Anterior cingulate cortex (tissue), 58 donors: ENCODE measurements at regions not wholly inside any gene's neighbourhood (a gene's known extent, or its start where the extent isn't known, plus 50 kb on each side); places are given as distances from the start of the nearest gene placed in this dataset.

Experiments
- DNase-seq, 58 donors: peaks; one replicate each; lab custom pipeline; 2025; lab: John Stamatoyannopoulos, UW

DNA sequence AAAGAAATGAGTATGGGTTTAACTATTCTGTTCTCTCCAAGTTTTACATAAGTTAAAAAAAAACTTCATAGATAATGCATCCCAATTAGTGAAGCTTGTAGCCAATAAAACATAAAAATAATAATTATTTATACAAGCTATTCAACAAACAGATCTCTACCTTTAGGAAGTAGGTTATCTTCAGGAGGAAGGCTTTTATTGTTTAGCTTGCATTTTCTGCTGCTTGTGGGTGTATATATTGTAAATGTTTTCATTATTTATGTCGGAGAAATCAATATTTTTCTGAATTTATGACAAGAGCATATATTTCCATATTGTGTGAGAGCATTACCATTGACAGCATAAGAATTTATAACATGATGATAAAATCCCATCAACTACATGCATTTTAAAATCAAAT, 208.3 kb downstream of the TRAM1L1 start:
- no peak for DNase-seq

DNA sequence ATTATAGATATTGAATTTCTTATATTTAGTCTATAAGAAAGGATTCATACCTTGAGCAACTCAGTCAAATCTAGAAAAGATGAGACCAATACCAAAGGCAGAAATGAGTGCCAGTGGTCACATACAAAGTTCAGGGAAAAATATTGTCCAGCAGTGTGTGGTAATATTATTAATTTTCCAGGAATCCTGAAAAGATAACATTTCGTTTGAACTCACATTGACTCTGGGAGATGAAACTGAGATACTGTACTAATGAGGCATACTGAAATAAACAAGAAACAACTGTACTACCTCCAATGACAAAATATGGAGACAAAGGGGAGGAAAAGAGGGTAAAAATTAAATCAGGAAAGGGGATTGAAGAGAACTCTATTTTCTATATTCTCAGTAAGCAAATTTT, 212.4 kb downstream of the TRAM1L1 start:
- no peak for DNase-seq

DNA sequence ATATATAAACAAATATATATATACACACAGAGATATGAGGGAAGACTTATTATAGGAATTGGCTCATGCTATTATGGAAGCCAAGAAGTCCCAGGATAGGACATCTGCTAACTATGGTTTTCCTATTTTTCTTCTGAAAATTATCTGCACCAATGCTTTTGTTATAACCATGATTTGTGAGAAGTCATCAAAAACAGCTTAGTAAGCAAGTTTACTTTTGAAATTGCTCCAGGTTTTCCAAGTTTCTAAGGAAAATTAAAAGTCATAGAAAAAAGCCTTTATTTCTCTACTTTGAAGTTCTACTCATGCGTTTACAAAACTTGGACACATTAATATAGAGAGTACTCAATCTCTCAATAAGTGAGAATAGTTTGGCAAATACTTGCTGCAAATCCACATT, 213.1 kb downstream of the TRAM1L1 start:
- DNase-seq = no peak

DNA sequence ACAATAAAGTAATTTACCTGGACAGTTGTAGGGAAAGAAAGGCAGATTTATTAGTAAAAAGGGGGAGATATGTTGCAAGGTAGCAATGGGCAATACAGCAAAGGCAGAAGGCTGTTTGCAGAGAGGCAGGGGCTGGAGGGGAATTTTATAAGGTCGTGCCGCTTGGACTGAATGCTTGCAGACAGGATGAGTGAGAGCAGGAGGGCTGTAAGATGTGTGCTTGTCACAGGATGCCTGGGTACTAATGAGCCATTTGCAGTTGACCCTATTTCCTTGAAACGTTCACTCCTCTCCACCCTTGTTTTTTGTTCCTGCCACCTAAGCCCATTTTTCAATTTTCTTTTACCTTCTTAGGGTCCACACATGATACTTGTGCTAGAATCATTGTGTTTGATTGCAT, 214.7 kb downstream of the TRAM1L1 start:
- DNase-seq = no peak

DNA sequence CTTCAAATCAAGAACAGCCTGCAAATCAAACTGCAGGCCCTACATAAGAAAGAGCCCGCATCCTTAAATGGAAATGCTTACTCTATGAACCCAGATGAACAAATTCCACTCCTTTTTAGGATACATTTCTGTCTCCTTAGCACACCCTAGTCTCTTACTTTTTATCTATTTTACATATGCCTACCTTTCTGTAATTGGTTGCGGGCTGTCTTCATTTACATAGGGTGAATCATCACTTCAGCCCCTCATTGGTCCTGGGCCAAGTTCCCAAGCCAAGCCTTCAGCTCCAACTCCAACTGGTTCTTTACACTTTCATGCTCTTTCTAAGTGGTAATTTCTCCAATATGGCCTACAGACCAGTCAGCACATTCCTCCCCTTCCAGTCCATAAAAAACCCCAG, 219.3 kb downstream of the TRAM1L1 start:
- no peak for DNase-seq

DNA sequence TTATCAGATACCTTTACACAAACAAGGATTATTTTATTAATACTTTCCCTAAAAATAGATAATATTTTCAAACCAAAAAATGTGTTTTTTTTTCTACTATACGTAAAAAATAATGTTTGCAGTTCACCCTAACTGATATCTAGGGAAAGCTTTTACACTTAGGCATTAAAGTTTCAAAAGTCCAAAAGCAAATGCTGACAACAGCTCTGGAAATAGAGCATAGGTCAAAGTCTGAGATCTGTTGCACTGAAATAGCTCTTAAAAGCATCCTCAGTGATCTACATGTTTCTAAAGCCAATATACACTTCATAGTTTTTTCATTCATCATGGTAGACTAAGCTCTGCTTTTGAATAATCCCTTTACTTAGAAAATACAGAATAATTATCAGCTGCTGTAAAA, 222.8 kb downstream of the TRAM1L1 start:
- no peak for DNase-seq

DNA sequence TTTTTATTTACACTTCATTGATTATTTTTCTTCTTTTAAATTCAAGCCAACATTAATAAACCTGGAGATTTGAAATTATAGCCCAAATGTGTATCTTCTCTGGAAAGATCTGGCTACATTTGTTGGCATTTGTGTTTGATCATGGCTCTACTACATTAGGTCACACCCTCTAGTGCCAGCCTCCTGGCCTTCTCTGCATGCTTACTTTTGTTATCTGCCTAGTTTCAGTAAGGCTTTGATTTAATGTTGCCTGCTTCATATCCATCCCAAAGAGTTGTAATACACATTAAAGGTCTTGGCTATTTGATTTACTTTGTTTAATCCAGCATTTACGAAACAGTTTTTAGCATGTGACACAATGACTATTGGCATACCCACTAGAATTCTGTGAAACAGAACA, 224.5 kb downstream of the TRAM1L1 start:
- DNase-seq = no peak

DNA sequence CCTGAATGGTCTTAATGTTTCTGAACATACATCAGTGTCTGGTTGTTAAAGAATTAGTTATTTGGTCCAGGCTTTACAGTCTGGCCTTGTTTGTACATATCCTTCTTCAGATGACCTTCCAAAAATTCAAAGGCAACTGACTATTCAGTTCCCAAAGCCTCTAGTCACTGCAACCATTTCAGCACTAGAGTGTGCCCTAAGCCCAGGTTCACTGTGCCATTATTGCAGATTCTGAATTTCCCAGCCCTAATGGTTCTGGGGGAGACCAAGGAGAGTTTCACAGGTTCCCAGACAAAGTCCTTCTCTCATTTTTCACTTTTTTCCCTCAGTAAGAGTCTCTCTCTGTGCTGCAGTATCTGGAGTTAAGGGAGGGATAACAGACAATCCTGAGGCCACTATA, 235.8 kb downstream of the TRAM1L1 start:
- no peak for DNase-seq

DNA sequence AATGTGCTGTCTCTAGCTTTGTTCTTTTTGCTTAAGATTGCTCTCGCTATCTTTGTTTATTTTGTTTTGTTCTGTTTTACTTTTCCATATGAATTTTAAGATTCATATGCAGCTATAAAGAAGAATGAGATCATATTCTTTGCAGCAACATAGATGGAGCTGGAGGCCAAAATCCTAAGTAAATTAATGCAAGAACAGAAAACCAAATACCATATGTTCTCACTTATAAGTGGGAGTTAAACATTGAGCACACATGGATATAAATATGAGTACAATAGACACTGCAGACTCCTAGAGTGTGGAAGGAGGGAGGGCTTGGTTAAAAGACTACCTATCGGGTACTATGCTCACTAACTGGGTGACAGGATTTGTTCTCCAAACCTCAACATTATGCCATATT, 237.8 kb downstream of the TRAM1L1 start:
- peak in 1 of 58 donors; percentile 6 for DNase-seq

DNA sequence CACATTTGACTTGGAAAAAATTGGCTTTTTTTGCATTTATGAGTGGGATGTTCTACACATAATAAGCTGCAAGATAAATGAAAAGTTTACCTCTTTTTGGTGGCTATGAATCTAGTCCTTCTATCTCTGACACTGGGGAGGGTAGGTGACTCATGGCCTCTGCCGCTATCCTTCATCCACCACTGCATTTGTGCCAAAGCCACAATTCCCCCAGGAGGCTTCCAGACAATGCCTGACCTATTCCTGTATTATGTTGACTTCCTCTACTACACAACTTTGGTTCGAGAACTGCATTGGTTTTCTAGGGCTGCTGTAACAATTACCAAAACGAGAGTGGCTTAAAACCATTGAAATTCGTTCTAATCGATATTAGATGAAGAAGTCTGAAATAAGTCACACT, 245.6 kb downstream of the TRAM1L1 start:
- DNase-seq = no peak

DNA sequence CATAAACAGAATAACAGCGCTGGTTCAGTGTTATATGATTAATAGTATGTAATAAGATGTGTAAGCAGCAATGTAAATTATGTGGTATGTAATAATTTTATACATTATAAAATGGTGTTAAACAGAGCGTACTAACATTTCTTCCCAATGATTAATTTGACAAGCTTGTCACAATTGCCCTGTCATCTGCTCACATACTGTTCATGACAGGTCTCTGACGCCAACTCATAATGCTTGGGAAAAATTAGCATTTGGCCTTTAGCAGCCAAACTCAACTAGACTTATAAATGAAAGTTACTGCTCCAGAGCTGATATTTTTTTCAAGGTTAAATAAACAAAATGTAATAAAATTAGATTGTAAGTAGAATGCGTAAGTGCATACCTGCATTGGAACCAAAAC, 246.8 kb downstream of the TRAM1L1 start:
- DNase-seq = no peak

DNA sequence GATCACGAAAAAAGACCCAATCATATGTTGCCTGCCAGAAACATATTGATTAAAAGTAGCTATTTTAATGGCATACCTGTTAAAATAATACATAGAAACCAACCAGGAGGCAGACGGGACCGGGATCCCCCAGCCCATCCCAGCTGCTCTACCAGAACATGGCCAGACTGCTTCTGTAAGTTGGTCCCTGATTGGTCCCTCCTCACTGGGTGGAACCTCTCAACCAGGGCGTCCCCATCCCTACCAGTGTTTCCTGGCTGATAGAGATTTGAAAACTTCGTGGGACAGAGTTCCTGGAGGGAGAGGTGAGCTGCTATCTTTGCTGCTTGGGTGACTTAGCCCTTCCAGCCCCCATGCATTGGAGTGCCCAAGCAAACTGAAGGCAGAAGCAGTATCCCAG, 256.2 kb downstream of the TRAM1L1 start:
- DNase-seq = no peak

DNA sequence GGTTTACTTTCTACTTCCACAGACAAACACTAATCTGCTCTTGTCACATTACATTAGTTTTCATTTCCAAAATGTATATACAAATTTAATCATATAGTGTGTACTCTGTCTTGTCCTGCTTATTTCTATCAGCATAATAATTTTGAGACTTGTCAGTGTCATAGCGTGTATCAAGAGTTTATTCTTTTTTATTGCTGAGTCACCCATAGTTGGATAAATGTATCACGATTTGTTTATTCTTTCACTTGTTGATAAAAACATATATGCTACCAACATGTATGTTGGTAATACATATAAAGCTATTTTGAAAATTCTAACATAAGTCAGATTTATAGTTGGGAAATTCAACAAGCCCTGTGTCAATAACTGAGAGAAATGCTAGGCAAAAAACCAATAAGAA, 261.2 kb downstream of the TRAM1L1 start:
- DNase-seq = no peak

DNA sequence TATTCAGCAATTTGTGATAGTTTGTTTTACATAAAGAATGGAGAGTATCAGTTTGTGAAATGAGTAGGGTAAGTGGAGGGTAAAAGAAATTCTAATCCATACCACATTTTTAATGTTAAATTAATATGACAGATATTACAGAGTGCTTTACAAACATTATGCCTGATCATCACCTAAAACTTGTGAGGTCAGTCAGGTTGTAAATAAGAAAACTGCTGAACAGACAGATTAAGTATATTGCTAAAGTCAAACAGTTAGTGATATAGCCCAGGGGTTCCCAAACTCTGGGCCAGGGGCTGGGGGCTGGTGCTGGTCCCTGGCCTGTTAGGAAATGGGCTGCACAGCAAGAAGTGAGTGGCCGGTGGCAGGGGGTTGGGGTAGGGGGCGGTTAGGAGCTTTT, 273.6 kb downstream of the TRAM1L1 start:
- no peak for DNase-seq

DNA sequence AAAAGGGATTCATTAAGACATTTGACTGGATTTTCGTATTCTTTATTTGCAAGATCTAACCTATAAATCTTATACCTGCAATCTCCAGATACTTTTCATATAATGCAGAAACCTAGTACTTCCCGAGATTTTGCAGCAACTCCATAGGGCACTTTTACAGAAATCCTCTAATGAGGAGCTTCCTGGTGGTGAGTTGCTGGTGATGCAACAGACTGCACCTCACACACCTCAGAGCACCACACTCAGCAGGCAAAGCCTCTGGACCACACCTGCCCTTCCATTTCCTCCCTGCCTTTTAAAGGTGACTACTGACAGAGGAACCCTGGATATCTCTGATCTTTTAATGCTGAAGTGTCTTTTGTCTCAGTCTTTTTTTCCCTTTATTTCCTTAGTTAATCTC, 289.4 kb downstream of the TRAM1L1 start:
- no peak for DNase-seq

DNA sequence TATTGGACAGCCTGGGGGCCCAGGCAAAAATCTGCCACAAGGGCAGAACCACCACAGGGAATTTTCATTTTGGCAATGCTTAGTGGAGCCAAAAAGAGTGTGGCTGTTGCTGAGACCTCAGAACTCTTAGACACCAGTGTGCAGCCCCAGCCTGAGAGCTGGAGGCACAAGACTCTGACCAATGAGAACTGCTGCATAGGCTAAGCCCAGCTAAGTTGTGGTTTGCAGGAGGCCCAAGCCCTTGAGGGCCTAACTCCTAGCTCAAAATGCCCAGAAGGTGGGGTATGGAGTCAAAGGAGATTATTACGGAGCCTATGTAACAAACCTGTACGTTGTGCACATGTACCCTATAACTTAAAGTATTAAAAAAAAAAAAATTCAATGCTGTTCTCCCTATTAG, 296.7 kb downstream of the TRAM1L1 start:
- DNase-seq = no peak

DNA sequence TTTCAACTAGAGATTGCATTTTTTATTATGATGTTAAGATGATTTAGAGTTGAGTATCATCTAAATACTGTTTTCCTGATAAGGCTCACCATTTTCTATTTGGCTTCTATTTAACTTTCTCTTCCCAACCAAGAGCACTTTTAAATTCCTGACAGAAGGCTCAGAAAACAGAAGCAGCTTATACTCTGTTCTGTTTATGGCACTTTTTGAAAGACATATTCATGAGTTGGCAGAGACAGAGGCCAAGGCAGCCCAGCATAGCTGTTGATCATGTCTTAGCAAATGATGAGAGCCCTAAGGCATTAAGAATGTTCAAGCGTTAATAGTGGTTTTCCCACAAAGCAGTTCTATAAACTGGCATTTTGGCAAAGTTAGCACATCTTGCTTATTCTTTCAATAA, 330.3 kb downstream of the TRAM1L1 start:
- DNase-seq = no peak

DNA sequence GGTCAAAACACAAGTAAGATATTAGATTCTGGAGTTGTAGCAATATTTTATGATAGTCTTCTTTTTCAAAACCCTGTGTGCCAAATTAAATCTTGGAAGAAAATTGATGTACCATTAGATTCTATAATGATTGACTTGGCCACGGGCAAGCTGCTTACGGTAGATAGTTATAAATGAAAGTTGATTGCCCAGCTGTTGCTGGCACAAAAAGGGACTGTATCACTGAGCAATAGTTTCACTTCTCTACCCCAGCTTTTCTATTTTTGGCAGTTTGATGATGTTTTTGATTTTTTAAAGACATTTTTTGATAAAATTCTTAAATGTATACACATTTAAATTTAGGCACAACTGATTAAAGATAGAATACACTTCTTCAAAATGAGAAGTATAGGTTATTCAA, 333.3 kb downstream of the TRAM1L1 start:
- no peak for DNase-seq

DNA sequence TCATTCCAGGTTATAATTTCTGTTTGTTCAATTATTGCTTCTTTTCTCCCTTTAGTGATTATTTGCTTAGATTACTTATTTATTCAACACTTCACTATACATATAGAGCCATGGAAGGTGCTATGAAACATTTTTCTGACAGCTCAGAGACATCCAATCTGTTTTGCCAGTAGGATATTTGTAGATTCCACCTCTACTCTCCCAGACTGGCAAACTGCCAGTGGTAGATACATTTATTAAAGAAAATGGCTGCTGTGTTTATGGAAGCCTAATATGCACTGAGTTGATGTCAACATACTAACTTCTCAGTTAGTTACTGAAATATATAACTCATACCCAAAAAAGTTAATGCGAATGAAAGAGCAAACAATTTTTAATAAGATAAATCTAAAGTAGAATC, 348.6 kb downstream of the TRAM1L1 start:
- no peak for DNase-seq

DNA sequence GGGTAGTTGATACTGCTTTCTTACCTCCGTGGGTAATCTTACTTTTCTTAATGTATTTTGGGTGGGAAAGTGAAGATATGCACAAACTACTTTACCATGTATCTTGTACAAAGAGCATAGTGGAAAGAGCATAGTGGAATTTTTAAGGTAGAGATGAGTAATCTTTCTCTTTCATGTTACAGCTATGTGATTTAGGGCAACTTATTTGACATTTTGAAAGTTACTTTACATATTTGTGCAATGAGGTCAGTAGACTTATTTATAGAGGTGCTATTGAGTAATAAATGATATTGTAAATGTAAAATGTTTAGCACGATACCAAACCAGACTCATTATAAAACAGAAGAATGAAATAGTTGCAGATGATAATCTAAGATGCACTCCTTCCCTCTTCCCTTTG, 351.2 kb downstream of the TRAM1L1 start:
- DNase-seq = no peak

DNA sequence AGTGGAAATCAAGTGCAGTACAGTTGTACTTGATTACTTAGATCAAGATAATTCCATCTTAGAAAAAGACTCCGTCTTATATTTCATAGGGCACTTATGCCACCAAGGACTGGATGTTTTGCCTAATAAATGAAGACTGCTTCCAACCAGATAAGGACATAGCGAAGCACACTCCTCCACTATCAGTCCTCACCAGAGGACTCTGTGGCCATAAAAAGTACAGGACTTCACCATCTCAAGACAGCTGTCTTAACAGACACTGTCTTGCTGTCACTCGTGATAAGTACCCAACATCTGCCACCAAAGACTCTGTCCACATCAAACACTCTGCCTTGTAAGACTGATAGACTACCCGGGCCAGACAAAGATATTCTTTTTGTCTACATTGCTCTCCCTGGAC, 352.0 kb downstream of the TRAM1L1 start:
- DNase-seq = no peak

DNA sequence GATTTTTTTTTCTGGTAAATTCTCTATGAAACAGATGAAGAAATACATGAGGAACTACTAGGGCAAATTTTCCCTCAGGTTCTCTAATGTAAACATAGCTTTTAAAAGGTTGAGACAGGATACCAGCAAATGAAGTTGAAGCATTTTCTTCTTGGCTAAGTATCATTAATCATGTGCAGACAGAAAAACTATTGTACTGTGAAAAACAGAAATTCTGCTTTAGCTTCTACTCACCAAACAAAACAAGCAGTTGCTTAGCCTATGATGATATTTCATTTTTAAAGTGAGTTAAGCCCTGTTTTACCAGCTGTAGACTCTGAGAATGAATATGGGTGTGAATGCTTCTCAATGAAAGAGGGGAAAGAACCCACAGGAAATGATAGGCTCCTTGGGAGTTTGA, 358.9 kb downstream of the TRAM1L1 start:
- no peak for DNase-seq

DNA sequence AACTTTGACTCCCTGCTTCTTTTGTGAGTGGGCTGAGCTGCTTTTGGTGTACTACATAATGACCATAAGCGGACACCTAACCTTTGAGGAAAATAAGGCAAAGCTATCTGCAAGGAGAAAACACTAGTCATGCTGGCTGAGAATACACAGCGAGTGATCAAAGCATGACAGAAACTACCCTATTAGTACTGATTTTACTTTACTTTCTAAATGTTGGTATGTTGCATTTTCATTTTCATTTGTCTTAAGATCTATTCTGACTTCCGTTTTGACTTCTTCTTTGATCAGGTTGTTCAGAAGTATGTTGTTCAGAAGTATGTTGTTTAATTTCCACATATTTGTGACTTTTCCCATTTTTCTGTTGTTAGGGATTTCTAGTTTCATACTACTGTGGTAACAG, 361.1 kb downstream of the TRAM1L1 start:
- no peak for DNase-seq

DNA sequence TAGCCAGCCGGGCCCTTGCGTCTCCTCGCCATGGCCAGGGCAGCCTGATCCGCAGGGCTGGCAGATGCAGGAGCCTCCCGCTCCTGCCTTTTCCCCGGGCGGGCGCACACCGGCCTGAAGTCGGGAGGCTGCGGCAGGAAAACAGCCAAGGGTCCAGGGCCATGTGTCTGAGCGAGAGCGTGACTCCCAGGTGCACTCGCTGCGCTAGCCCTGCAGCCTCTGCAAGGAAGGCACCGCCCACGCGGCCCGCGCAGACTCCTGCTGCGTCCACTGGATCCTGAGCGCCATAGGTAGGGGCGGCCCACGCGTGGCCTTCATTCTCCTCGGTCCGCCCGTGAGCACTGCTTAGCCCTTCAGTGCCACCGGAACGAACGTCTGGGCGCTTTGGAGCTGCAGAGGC, 379.9 kb downstream of the TRAM1L1 start:
- no peak for DNase-seq
